ENCODE measurements at regions not wholly inside any gene's neighbourhood (a gene's known extent, or its start where the extent isn't known, plus 50 kb on each side); places are given as distances from the start of the nearest gene placed in this dataset.

GRCh38 chr6:51526922-51527321 is 560.5 kb downstream of the PKHD1 start:
- Mint-ChIP-seq H3K4me3 (no peak overlapping the region), H3K27me3 (ENCODE audit: insufficient read depth, low read depth) (peaks cover 5% of the 10 kb centered on the region), H3K36me3 (no peaks in the 10 kb centered on the region), H3K9me3 (no peaks in the 10 kb centered on the region), H3K27ac (no peak overlapping the region), H3K4me1 (peaks cover 11% of the 10 kb centered on the region)
- DNase-seq (ENCODE audit: low spot score), result no peak
- Histone ChIP-seq H3K4me1 (no peaks in the 10 kb centered on the region), H2AFZ (replicated peaks) (no peak overlapping the region), H3K27ac (no peak overlapping the region), H3K4me3 (no peak overlapping the region), H3F3A (ENCODE audit: low read depth) (no peaks in the 10 kb centered on the region), H3K9ac (no peak overlapping the region), H3K79me2 (ENCODE audit: low read depth) (no peaks in the 10 kb centered on the region), H4K20me1 (ENCODE audit: low read depth) (no peaks in the 10 kb centered on the region), H3K36me3 (no peaks in the 10 kb centered on the region), H3K4me2 (no peak overlapping the region), H3K27me3 (no peaks in the 10 kb centered on the region), H3K9me3 (ENCODE audit: low read depth) (no peaks in the 10 kb centered on the region)
- TF ChIP-seq EZH2 (IDR thresholded peaks at IDR 0.05), result no peak
- no peak for TF ChIP-seq EZH2phosphoT487 (IDR thresholded peaks at IDR 0.05)
- TF ChIP-seq, protein P1, sequence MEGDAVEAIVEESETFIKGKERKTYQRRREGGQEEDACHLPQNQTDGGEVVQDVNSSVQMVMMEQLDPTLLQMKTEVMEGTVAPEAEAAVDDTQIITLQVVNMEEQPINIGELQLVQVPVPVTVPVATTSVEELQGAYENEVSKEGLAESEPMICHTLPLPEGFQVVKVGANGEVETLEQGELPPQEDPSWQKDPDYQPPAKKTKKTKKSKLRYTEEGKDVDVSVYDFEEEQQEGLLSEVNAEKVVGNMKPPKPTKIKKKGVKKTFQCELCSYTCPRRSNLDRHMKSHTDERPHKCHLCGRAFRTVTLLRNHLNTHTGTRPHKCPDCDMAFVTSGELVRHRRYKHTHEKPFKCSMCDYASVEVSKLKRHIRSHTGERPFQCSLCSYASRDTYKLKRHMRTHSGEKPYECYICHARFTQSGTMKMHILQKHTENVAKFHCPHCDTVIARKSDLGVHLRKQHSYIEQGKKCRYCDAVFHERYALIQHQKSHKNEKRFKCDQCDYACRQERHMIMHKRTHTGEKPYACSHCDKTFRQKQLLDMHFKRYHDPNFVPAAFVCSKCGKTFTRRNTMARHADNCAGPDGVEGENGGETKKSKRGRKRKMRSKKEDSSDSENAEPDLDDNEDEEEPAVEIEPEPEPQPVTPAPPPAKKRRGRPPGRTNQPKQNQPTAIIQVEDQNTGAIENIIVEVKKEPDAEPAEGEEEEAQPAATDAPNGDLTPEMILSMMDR (IDR thresholded peaks at IDR 0.05), result no peak

- Histone ChIP-seq H3K36me3 (no peaks in the 10 kb centered on the region), H3K4me1 (peaks cover 3% of the 10 kb centered on the region), H3K27me3 (no peaks in the 10 kb centered on the region), H3K9ac (no peak overlapping the region), H3F3A (ENCODE audit: low read depth) (no peaks in the 10 kb centered on the region), H2AFZ (replicated peaks) (no peak overlapping the region), H4K20me1 (ENCODE audit: low read depth) (no peaks in the 10 kb centered on the region), H3K4me2 (no peak overlapping the region), H3K4me3 (no peak overlapping the region), H3K79me2 (ENCODE audit: low read depth) (no peaks in the 10 kb centered on the region), H3K9me3 (ENCODE audit: low read depth) (no peaks in the 10 kb centered on the region), H3K27ac (no peak overlapping the region)
- no peak for DNase-seq (ENCODE audit: low spot score)
- TF ChIP-seq EZH2 (IDR thresholded peaks at IDR 0.05) (no peak), EZH2phosphoT487 (IDR thresholded peaks at IDR 0.05) (no peak)
- TF ChIP-seq, protein P1 (IDR thresholded peaks at IDR 0.05), result no peak
- Mint-ChIP-seq H3K36me3 (no peaks in the 10 kb centered on the region), H3K4me1 (peaks cover 12% of the 10 kb centered on the region), H3K4me3 (no peak overlapping the region), H3K27me3 (ENCODE audit: insufficient read depth, low read depth) (peaks cover 5% of the 10 kb centered on the region), H3K27ac (no peak overlapping the region), H3K9me3 (no peaks in the 10 kb centered on the region)
Observed at GRCh38 chr6:51528556-51528955, 558.9 kb downstream of the PKHD1 start.

GRCh38 chr6:51529240-51529639 is 558.2 kb downstream of the PKHD1 start:
- H3K36me3 Mint-ChIP-seq, result no peaks in the 10 kb centered on the region
- no peak overlapping the region for H3K27ac Mint-ChIP-seq
- H3K9me3 Mint-ChIP-seq, result no peaks in the 10 kb centered on the region

More at GRCh38 chr6:51529240-51529639, 558.2 kb downstream of the PKHD1 start:
- no peak for DNase-seq (ENCODE audit: low spot score)
- no peak overlapping the region for H3K4me2 ChIP-seq
- Mint-ChIP-seq H3K4me3 (no peak overlapping the region), H3K27me3 (ENCODE audit: insufficient read depth, low read depth) (peaks cover 5% of the 10 kb centered on the region), H3K4me1 (peaks cover 12% of the 10 kb centered on the region)
- H3K9ac ChIP-seq, result no peak overlapping the region
- TF ChIP-seq EZH2phosphoT487 (IDR thresholded peaks at IDR 0.05) (no peak), EZH2 (IDR thresholded peaks at IDR 0.05) (no peak)
- TF ChIP-seq, protein P1 (IDR thresholded peaks at IDR 0.05), result no peak
- H3K4me3 ChIP-seq, result no peak overlapping the region
- H3K27me3 ChIP-seq, result no peaks in the 10 kb centered on the region
- H4K20me1 ChIP-seq (ENCODE audit: low read depth), result no peaks in the 10 kb centered on the region
- H3K9me3 ChIP-seq (ENCODE audit: low read depth), result no peaks in the 10 kb centered on the region
- H3F3A ChIP-seq (ENCODE audit: low read depth), result no peaks in the 10 kb centered on the region
- no peaks in the 10 kb centered on the region for H3K79me2 ChIP-seq (ENCODE audit: low read depth)
- H3K4me1 ChIP-seq, result peaks cover 3% of the 10 kb centered on the region
- H2AFZ ChIP-seq (replicated peaks), result no peak overlapping the region
- no peak overlapping the region for H3K27ac ChIP-seq
- no peaks in the 10 kb centered on the region for H3K36me3 ChIP-seq
